Neural cell (in vitro differentiated cells): ENCODE measurements at regions not wholly inside any gene's neighbourhood (a gene's known extent, or its start where the extent isn't known, plus 50 kb on each side); places are given as distances from the start of the nearest gene placed in this dataset.

Source experiments
- H2AFZ ChIP-seq: fragments of 200-600, 300-800 bp; sonication (generic), shearing (Covaris generic); 2 replicates; pipeline ENCODE4 v1.6.0; 2014; ENCODE audit warnings: low read depth, mild to moderate bottlenecking, antibody characterized with exemption, low read length, moderate library complexity
- H3F3A ChIP-seq: fragments of 200-600 bp; shearing (Covaris generic); 2 replicates; pipeline ENCODE4 v1.6.1; 2016; ENCODE audit warnings: mild to moderate bottlenecking, moderate library complexity, mixed read lengths, antibody characterized with exemption, low read length; ENCODE audit not compliant: insufficient read depth, poor library complexity, severe bottlenecking
- H3K27ac ChIP-seq: fragments of 200-600, 300-800 bp; sonication (generic), shearing (Covaris generic); 2 replicates; pipeline ENCODE4 v1.5.1; 2014; ENCODE audit warnings: mild to moderate bottlenecking, low read length, moderate library complexity
- H3K27me3 ChIP-seq: fragments of 300-800, 200-600 bp; sonication (generic), shearing (Covaris generic); 2 replicates; pipeline ENCODE4 v1.6.0; 2014; ENCODE audit warnings: mild to moderate bottlenecking, low read depth, low read length, moderate library complexity; ENCODE audit not compliant: insufficient read depth
- H3K36me3 ChIP-seq: fragments of 300-800, 200-600 bp; sonication (generic), shearing (Covaris generic); 2 replicates; pipeline ENCODE4 v1.5.1; 2014; ENCODE audit warnings: mild to moderate bottlenecking, antibody characterized with exemption, low read length, moderate library complexity; ENCODE audit not compliant: insufficient read depth
- H3K4me2 ChIP-seq: fragments of 300-800, 200-600 bp; sonication (generic), shearing (Covaris generic); 2 replicates; pipeline ENCODE4 v1.6.0; 2014; ENCODE audit warnings: mild to moderate bottlenecking, low read length
- H3K4me3 ChIP-seq: fragments of 300-800, 200-600 bp; sonication (generic), shearing (Covaris generic); 2 replicates; pipeline ENCODE4 v1.5.1; 2014; ENCODE audit warnings: mild to moderate bottlenecking, low read length, moderate library complexity
- H3K79me2 ChIP-seq: fragments of 200-600 bp; shearing (Covaris generic); replicated peaks from 2 replicates; pipeline ENCODE4 v1.6.0; 2014; ENCODE audit warnings: mild to moderate bottlenecking, low read length, moderate library complexity; ENCODE audit not compliant: insufficient read depth
- H3K9ac ChIP-seq: fragments of 300-800, 200-600 bp; sonication (generic), shearing (Covaris generic); 2 replicates; pipeline ENCODE4 v1.6.1; 2016; ENCODE audit warnings: mild to moderate bottlenecking, low read length, mixed read lengths
- H3K9me2 ChIP-seq: fragments of 200-600 bp; shearing (Covaris generic); 2 replicates; pipeline ENCODE4 v1.6.1; 2016; ENCODE audit warnings: mild to moderate bottlenecking, low read length, mixed read lengths; ENCODE audit not compliant: insufficient read depth
- H3K9me3 ChIP-seq: fragments of 200-600, 300-800 bp; sonication (generic), shearing (Covaris generic); 2 replicates; pipeline ENCODE4 v1.6.1; 2016; ENCODE audit warnings: mild to moderate bottlenecking, mixed run types, low read length, moderate library complexity, mixed read lengths
- H4K20me1 ChIP-seq: fragments of 200-600 bp; shearing (Covaris generic); 2 replicates; pipeline ENCODE4 v1.6.1; 2016; ENCODE audit warnings: mild to moderate bottlenecking, mixed run types; ENCODE audit not compliant: insufficient read depth
- EP300 ChIP-seq: fragments of 450-650 bp; conservative IDR thresholded peaks from 2 replicates; pipeline ENCODE4 v1.6.1; 2014; ENCODE audit warnings: antibody characterized with exemption, mild to moderate bottlenecking, moderate library complexity; ENCODE audit not compliant: poor library complexity, severe bottlenecking
- EZH2 ChIP-seq: fragments of 200-600, 300-800 bp; shearing (Covaris generic), sonication (generic); IDR thresholded peaks from 2 replicates; pipeline ENCODE4 v1.6.1; 2014; ENCODE audit warnings: antibody characterized with exemption, low read length, borderline replicate concordance, mild to moderate bottlenecking; ENCODE audit not compliant: insufficient read depth, poor library complexity, severe bottlenecking
- MXI1 ChIP-seq: fragments of 450-650 bp; conservative IDR thresholded peaks from 2 replicates; pipeline ENCODE4 v1.6.1; 2014; ENCODE audit warnings: antibody characterized with exemption, mild to moderate bottlenecking; ENCODE audit not compliant: poor library complexity, severe bottlenecking
- POLR2AphosphoS5 ChIP-seq: IDR thresholded peaks from 2 replicates; pipeline ENCODE4 v1.6.1; 2012
- RAD21 ChIP-seq: fragments of 450-650 bp; conservative IDR thresholded peaks from 2 replicates; pipeline ENCODE4 v1.6.1; 2014; ENCODE audit warnings: antibody characterized with exemption, mild to moderate bottlenecking, moderate library complexity
- SMC3 ChIP-seq: fragments of 450-650 bp; conservative IDR thresholded peaks from 2 replicates; pipeline ENCODE4 v1.6.1; 2014; ENCODE audit warnings: antibody characterized with exemption, mild to moderate bottlenecking, moderate library complexity; ENCODE audit not compliant: poor library complexity
- TAF1 ChIP-seq: IDR thresholded peaks from 2 replicates; pipeline ENCODE4 v1.6.1; 2012; ENCODE audit warnings: low read depth
- TF ChIP-seq, protein P1 (sequence below): IDR thresholded peaks from 2 replicates; pipeline ENCODE4 v1.6.1; 2012; ENCODE audit warnings: borderline replicate concordance
- TF ChIP-seq, protein P2 (sequence below): fragments of 450-650 bp; IDR thresholded peaks from 2 replicates; pipeline ENCODE4 v1.5.1; 2014; ENCODE audit warnings: antibody characterized with exemption, mild to moderate bottlenecking, moderate library complexity; ENCODE audit not compliant: poor library complexity, severe bottlenecking

DNA sequence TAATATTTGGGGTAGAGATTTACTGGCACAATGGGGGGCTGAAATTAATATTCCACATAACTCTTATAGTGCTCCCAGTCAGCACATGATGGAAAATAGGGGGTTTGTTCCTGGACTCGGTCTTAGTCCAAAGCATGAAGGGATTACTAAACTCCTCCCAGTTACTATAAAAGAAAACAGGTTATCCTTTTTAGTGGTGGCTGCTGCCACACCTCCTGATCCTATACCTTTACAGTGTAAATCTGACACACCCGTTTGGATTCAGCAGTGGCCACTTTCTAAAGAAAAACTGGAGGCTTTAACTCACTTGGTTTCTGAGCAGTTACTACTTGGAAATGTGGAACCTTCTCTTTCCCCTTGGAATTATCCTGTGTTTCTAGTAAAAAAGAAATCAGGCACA, 572.9 kb upstream of the PTGER4 start:
- no peak overlapping the region for H3K4me2 ChIP-seq
- no peaks in the 10 kb centered on the region for H3K9me2 ChIP-seq
- H3F3A ChIP-seq: no peaks in the 10 kb centered on the region
- no peak overlapping the region for H3K9ac ChIP-seq
- H3K9me3 ChIP-seq: no peaks in the 10 kb centered on the region
- TF ChIP-seq RAD21 (no peak), SMC3 (no peak), MXI1 (no peak), EP300 (no peak), POLR2AphosphoS5 (no peak), TAF1 (no peak), EZH2 (no peak)
- TF ChIP-seq, protein P1, sequence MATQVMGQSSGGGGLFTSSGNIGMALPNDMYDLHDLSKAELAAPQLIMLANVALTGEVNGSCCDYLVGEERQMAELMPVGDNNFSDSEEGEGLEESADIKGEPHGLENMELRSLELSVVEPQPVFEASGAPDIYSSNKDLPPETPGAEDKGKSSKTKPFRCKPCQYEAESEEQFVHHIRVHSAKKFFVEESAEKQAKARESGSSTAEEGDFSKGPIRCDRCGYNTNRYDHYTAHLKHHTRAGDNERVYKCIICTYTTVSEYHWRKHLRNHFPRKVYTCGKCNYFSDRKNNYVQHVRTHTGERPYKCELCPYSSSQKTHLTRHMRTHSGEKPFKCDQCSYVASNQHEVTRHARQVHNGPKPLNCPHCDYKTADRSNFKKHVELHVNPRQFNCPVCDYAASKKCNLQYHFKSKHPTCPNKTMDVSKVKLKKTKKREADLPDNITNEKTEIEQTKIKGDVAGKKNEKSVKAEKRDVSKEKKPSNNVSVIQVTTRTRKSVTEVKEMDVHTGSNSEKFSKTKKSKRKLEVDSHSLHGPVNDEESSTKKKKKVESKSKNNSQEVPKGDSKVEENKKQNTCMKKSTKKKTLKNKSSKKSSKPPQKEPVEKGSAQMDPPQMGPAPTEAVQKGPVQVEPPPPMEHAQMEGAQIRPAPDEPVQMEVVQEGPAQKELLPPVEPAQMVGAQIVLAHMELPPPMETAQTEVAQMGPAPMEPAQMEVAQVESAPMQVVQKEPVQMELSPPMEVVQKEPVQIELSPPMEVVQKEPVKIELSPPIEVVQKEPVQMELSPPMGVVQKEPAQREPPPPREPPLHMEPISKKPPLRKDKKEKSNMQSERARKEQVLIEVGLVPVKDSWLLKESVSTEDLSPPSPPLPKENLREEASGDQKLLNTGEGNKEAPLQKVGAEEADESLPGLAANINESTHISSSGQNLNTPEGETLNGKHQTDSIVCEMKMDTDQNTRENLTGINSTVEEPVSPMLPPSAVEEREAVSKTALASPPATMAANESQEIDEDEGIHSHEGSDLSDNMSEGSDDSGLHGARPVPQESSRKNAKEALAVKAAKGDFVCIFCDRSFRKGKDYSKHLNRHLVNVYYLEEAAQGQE: no peak
- TF ChIP-seq, protein P2, sequence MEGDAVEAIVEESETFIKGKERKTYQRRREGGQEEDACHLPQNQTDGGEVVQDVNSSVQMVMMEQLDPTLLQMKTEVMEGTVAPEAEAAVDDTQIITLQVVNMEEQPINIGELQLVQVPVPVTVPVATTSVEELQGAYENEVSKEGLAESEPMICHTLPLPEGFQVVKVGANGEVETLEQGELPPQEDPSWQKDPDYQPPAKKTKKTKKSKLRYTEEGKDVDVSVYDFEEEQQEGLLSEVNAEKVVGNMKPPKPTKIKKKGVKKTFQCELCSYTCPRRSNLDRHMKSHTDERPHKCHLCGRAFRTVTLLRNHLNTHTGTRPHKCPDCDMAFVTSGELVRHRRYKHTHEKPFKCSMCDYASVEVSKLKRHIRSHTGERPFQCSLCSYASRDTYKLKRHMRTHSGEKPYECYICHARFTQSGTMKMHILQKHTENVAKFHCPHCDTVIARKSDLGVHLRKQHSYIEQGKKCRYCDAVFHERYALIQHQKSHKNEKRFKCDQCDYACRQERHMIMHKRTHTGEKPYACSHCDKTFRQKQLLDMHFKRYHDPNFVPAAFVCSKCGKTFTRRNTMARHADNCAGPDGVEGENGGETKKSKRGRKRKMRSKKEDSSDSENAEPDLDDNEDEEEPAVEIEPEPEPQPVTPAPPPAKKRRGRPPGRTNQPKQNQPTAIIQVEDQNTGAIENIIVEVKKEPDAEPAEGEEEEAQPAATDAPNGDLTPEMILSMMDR: no peak
- H3K4me3 ChIP-seq: no peak overlapping the region
- no peaks in the 10 kb centered on the region for H3K79me2 ChIP-seq
- H3K27ac ChIP-seq: no peak overlapping the region
- no peak overlapping the region for H2AFZ ChIP-seq
- H3K36me3 ChIP-seq: no peaks in the 10 kb centered on the region
- H3K27me3 ChIP-seq: no peaks in the 10 kb centered on the region
- no peaks in the 10 kb centered on the region for H4K20me1 ChIP-seq

DNA sequence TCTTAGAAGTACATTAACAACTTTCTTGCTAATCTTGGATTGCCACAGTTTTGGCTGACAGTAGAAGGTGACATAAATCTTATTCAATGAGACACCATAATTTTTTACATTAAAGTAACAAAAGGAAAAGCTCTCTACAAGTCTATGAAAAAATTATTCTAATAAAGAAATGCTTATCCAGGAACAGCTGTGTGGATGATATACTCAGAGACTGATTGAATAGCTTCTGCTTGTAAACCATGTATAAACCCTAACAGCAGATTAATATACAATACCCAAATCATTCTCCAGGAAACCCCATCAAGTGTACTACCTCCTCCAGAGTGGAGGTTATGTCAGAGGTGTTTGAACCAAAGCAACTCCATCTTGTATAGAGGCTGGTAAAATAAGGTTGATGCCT, 581.4 kb upstream of the PTGER4 start:
- H3F3A ChIP-seq: no peaks in the 10 kb centered on the region

More for the DNA sequence above, 581.4 kb upstream of the PTGER4 start:
- no peaks in the 10 kb centered on the region for H3K27me3 ChIP-seq
- no peaks in the 10 kb centered on the region for H3K36me3 ChIP-seq
- H3K4me2 ChIP-seq: no peak overlapping the region
- H3K4me3 ChIP-seq: no peak overlapping the region
- no peaks in the 10 kb centered on the region for H3K9me2 ChIP-seq
- H4K20me1 ChIP-seq: no peaks in the 10 kb centered on the region
- no peaks in the 10 kb centered on the region for H3K9me3 ChIP-seq
- H3K27ac ChIP-seq: no peak overlapping the region
- H2AFZ ChIP-seq: no peak overlapping the region
- TF ChIP-seq, protein P2: no peak
- TF ChIP-seq EP300: no peak
- TF ChIP-seq POLR2AphosphoS5: no peak
- TF ChIP-seq SMC3: no peak
- TF ChIP-seq, protein P1: no peak
- TF ChIP-seq MXI1: no peak
- no peak for TF ChIP-seq RAD21
- no peak for TF ChIP-seq EZH2
- no peak for TF ChIP-seq TAF1
- H3K79me2 ChIP-seq: no peaks in the 10 kb centered on the region
- no peak overlapping the region for H3K9ac ChIP-seq
